SH-SY5Y (cell line): ENCODE measurements at regions not wholly inside any gene's neighbourhood (a gene's known extent, or its start where the extent isn't known, plus 50 kb on each side); places are given as distances from the start of the nearest gene placed in this dataset.

Experiments
- GATA2 ChIP-seq: IDR thresholded peaks from 2 replicates; pipeline ENCODE4 v1.6.1; 2011; ENCODE audit warnings: mild to moderate bottlenecking, low read depth, low read length
- GATA3 ChIP-seq: IDR thresholded peaks from 2 replicates; pipeline ENCODE4 v1.6.1; 2011; ENCODE audit warnings: low read depth, mild to moderate bottlenecking, low read length, moderate library complexity

- TF ChIP-seq GATA2 (no peak), GATA3 (no peak)
Observed at GRCh38 chr2:77767388-77768076, 245.4 kb upstream of the LRRTM4 start.
